H1 (cell line): ENCODE measurements at regions not wholly inside any gene's neighbourhood (a gene's known extent, or its start where the extent isn't known, plus 50 kb on each side); places are given as distances from the start of the nearest gene placed in this dataset.

ENCODE experiments used
- CTCF ChIA-PET: fragments of 300-600 bp; sonication (Branson Sonifier 250); formaldehyde crosslinking; loops from one replicate; lab custom pipeline; 2021; ENCODE audit not compliant: partially characterized antibody; lab: Charles Lee
- POLR2A ChIA-PET: fragments of 300-600 bp; sonication (Branson Sonifier 250); formaldehyde crosslinking; loops from one replicate; lab custom pipeline; 2021; ENCODE audit warnings: inconsistent platforms; ENCODE audit not compliant: partially characterized antibody; lab: Charles Lee
- DNase-seq, 2 experiments: peaks; one replicate each; pipeline versions ENCODE4 v3.0.0 to v3.0.0-alpha.2; 2010 to 2022; ENCODE audit warnings: low spot score in 2 of 2, low read depth in 1 of 2, mixed read lengths in 1 of 2
- FAIRE-seq: peaks from 2 replicates; lab custom pipeline; 2011; peaks lifted over from hg19 to GRCh38; lab: Jason Lieb, UNC
- H2AFZ ChIP-seq: 2 replicates; pipeline ENCODE4 v1.8.1; 2012; ENCODE audit warnings: low read length, inconsistent platforms
- H2AK5ac ChIP-seq: 2 replicates; pipeline ENCODE4 v1.6.1; 2013; ENCODE audit warnings: low read depth, low read length
- H2BK120ac ChIP-seq: replicated peaks from 2 replicates; pipeline ENCODE3; 2013; ENCODE audit warnings: low read depth, low read length, inconsistent platforms
- H2BK12ac ChIP-seq: 2 replicates; pipeline ENCODE4 v1.6.1; 2013; ENCODE audit warnings: low read depth, low read length
- H2BK15ac ChIP-seq: 2 replicates; pipeline ENCODE4 v1.6.1; 2013; ENCODE audit warnings: low read length
- H2BK20ac ChIP-seq: 2 replicates; pipeline ENCODE4 v1.6.1; 2013; ENCODE audit warnings: low read length
- H2BK5ac ChIP-seq: 2 replicates; pipeline ENCODE4 v1.6.1; 2013; ENCODE audit warnings: low read depth, low read length
- H3K14ac ChIP-seq: 2 replicates; pipeline ENCODE4 v1.6.1; 2013; ENCODE audit warnings: inconsistent platforms; ENCODE audit not compliant: insufficient read length
- H3K18ac ChIP-seq: 2 replicates; pipeline ENCODE4 v1.6.1; 2013; ENCODE audit warnings: low read length; ENCODE audit errors: extremely low read depth
- H3K23ac ChIP-seq: 2 replicates; pipeline ENCODE4 v1.6.1; 2013; ENCODE audit warnings: inconsistent platforms; ENCODE audit not compliant: insufficient read length
- H3K23me2 ChIP-seq: 2 replicates; pipeline ENCODE4 v1.6.1; 2013; ENCODE audit warnings: low read depth, low read length
- H3K27ac ChIP-seq: 2 replicates; pipeline ENCODE4 v1.6.1; 2011; ENCODE audit warnings: low read depth, low read length, inconsistent platforms
- H3K27me3 ChIP-seq, 4 experiments: replicated peaks in 1 of 4; 1 replicate in 1 of 4; 2 replicates in 3 of 4; pipeline versions ENCODE4 v1.6.1 to v1.8.1; 2011 to 2013; ENCODE audit warnings: low read length in 3 of 4, mild to moderate bottlenecking in 3 of 4, inconsistent platforms in 2 of 4, mixed read lengths in 2 of 4, moderate library complexity in 1 of 4; ENCODE audit not compliant: control insufficient read depth in 3 of 4, insufficient read depth in 3 of 4; ENCODE audit errors: extremely low read depth in 1 of 4
- H3K36me3 ChIP-seq, 4 experiments: 2 replicates each; pipeline versions ENCODE4 v1.6.1 to v1.8.1; 2011 to 2013; ENCODE audit warnings: mild to moderate bottlenecking in 4 of 4, low read length in 3 of 4, moderate library complexity in 2 of 4, control low read depth in 1 of 4, inconsistent platforms in 1 of 4; ENCODE audit not compliant: insufficient read depth in 4 of 4, control insufficient read depth in 2 of 4
- H3K4ac ChIP-seq: replicated peaks from 2 replicates; pipeline ENCODE3; 2013; ENCODE audit warnings: low read length, low read depth, mixed read lengths, inconsistent platforms; ENCODE audit not compliant: insufficient read length
- H3K4me1 ChIP-seq, 4 experiments: replicated peaks in 1 of 4; 1 replicate in 1 of 4; 2 replicates in 3 of 4; pipeline versions ENCODE4 v1.6.1 to v1.8.1; 2011 to 2013; ENCODE audit warnings: low read length in 3 of 4, inconsistent platforms in 2 of 4, mixed read lengths in 1 of 4; ENCODE audit not compliant: insufficient read depth in 4 of 4, control insufficient read depth in 3 of 4
- H3K4me2 ChIP-seq, 2 experiments: 2 replicates each; pipeline versions ENCODE4 v1.6.1 to v1.8.1; 2011 to 2013; ENCODE audit warnings: low read depth in 2 of 2, low read length in 2 of 2, control low read depth in 1 of 2, inconsistent platforms in 1 of 2, mild to moderate bottlenecking in 1 of 2; ENCODE audit not compliant: insufficient read depth in 1 of 2
- H3K4me3 ChIP-seq, 4 experiments: fragments of 200-600, 300-600 bp in 1 of 4; sonication (generic), shearing (Covaris generic), sonication (Bioruptor Twin) in 1 of 4; 2 replicates each; pipeline versions ENCODE4 v1.5.1 to v1.8.1; 2011 to 2016; ENCODE audit warnings: low read length in 4 of 4, low read depth in 3 of 4, control low read depth in 2 of 4, inconsistent platforms in 2 of 4, mild to moderate bottlenecking in 2 of 4, mixed read lengths in 1 of 4, moderate library complexity in 1 of 4; ENCODE audit not compliant: insufficient read depth in 2 of 4; ENCODE audit errors: extremely low read depth in 1 of 4
- H3K56ac ChIP-seq: replicated peaks from 2 replicates; pipeline ENCODE3; 2013; ENCODE audit warnings: low read depth, mild to moderate bottlenecking, mixed read lengths, low read length, inconsistent platforms; ENCODE audit not compliant: insufficient read length
- H3K79me1 ChIP-seq: 2 replicates; pipeline ENCODE4 v1.6.1; 2013; ENCODE audit warnings: low read depth, low read length, control low read depth
- H3K79me2 ChIP-seq, 2 experiments: 2 replicates each; pipeline versions ENCODE4 v1.6.1 to v1.8.1; 2012 to 2013; ENCODE audit warnings: low read length in 2 of 2, mild to moderate bottlenecking in 2 of 2, inconsistent platforms in 1 of 2; ENCODE audit not compliant: insufficient read depth in 2 of 2, control insufficient read depth in 1 of 2
- H3K9ac ChIP-seq, 4 experiments: replicated peaks in 1 of 4; 1 replicate in 1 of 4; 2 replicates in 3 of 4; pipeline versions ENCODE4 v1.6.1 to v1.8.1; 2011 to 2013; ENCODE audit warnings: low read depth in 3 of 4, low read length in 3 of 4, control low read depth in 2 of 4, mild to moderate bottlenecking in 2 of 4, moderate library complexity in 2 of 4, inconsistent platforms in 1 of 4; ENCODE audit errors: extremely low read depth in 1 of 4
- H3K9me3 ChIP-seq, 2 experiments: 2 replicates each; pipeline versions ENCODE4 v1.6.1 to v1.8.1; 2012 to 2013; ENCODE audit warnings: mild to moderate bottlenecking in 2 of 2, moderate library complexity in 2 of 2, control low read depth in 1 of 2, inconsistent platforms in 1 of 2, low read depth in 1 of 2, low read length in 1 of 2, mixed read lengths in 1 of 2; ENCODE audit not compliant: insufficient read depth in 2 of 2
- H4K20me1 ChIP-seq, 2 experiments: replicated peaks in 1 of 2; 2 replicates each; pipeline versions ENCODE3 to v1.8.1; 2011 to 2013; ENCODE audit warnings: inconsistent platforms in 2 of 2, low read length in 2 of 2, mild to moderate bottlenecking in 1 of 2; ENCODE audit not compliant: insufficient read depth in 2 of 2, control insufficient read depth in 1 of 2
- H4K5ac ChIP-seq: 2 replicates; pipeline ENCODE4 v1.6.1; 2013; ENCODE audit warnings: low read length, low read depth, mixed read lengths, inconsistent platforms; ENCODE audit not compliant: insufficient read length
- H4K8ac ChIP-seq: 2 replicates; pipeline ENCODE4 v1.8.0; 2013; ENCODE audit warnings: mild to moderate bottlenecking, moderate library complexity, low read length, inconsistent platforms; ENCODE audit not compliant: insufficient read depth; ENCODE audit errors: extremely low read depth
- H4K91ac ChIP-seq: replicated peaks from 2 replicates; pipeline ENCODE3; 2013; ENCODE audit warnings: low read length, mixed read lengths, inconsistent platforms; ENCODE audit not compliant: insufficient read length
- HDAC6 ChIP-seq: IDR thresholded peaks from one replicate; pipeline ENCODE4 v1.7.1; 2012; ENCODE audit warnings: low read depth, mild to moderate bottlenecking, inconsistent platforms, low read length, moderate library complexity
- JUN ChIP-seq: IDR thresholded peaks from 2 replicates; pipeline ENCODE4 v1.6.1; 2011; ENCODE audit warnings: low read depth, mild to moderate bottlenecking, improper control_type of control experiment, low read length
- KDM4A ChIP-seq: IDR thresholded peaks from one replicate; pipeline ENCODE4 v1.7.1; 2012; ENCODE audit warnings: low read depth, mild to moderate bottlenecking, moderate library complexity, low read length, inconsistent platforms; ENCODE audit not compliant: severe bottlenecking
- POLR2A ChIP-seq, 2 experiments: IDR thresholded peaks; 1 replicate in 1 of 2; 2 replicates in 1 of 2; pipeline ENCODE4 v1.6.1; 2011; ENCODE audit warnings: low read depth in 2 of 2, low read length in 2 of 2, mild to moderate bottlenecking in 2 of 2; ENCODE audit errors: control extremely low read depth in 1 of 2
- RBBP5 ChIP-seq: IDR thresholded peaks from 2 replicates; pipeline ENCODE4 v1.7.1; 2012; ENCODE audit warnings: low read depth, mild to moderate bottlenecking, inconsistent platforms, low read length, moderate library complexity, borderline replicate concordance
- RFX5 ChIP-seq: IDR thresholded peaks from 2 replicates; pipeline ENCODE4 v1.6.1; 2011; ENCODE audit warnings: low read depth, low read length, improper control_type of control experiment, borderline replicate concordance
- SIRT6 ChIP-seq: IDR thresholded peaks from one replicate; pipeline ENCODE4 v1.7.1; 2012; ENCODE audit warnings: low read length, inconsistent platforms
- SP4 ChIP-seq: IDR thresholded peaks from 2 replicates; pipeline ENCODE4 v1.6.1; 2012; ENCODE audit warnings: low read length, inconsistent platforms
- SUZ12 ChIP-seq: fragments of 200-600 bp; sonication (generic); IDR thresholded peaks from 2 replicates; pipeline ENCODE4 v1.6.1; 2012; ENCODE audit warnings: mild to moderate bottlenecking, inconsistent platforms, low read length, moderate library complexity, mixed read lengths
- TBP ChIP-seq: IDR thresholded peaks from 2 replicates; pipeline ENCODE4 v1.6.1; 2011; ENCODE audit warnings: low read depth, low read length, improper control_type of control experiment
- TCF12 ChIP-seq: IDR thresholded peaks from 2 replicates; pipeline ENCODE4 v1.6.1; 2011; ENCODE audit warnings: low read depth, mild to moderate bottlenecking, low read length
- TEAD4 ChIP-seq: IDR thresholded peaks from 2 replicates; pipeline ENCODE4 v1.6.1; 2012; ENCODE audit warnings: low read depth, low read length, inconsistent platforms, mixed read lengths
- WGBS, 2 experiments: shearing (Covaris generic) in 1 of 2; methylation state at CpG; one replicate each; pipeline versions ENCODE4 v1.1.6 to v1.1.7; 2013 to 2015; ENCODE audit warnings: low lambda C conversion rate in 2 of 2, mixed read lengths in 2 of 2, inconsistent platforms in 1 of 2, low coverage in 1 of 2, missing lambda C conversion rate in 1 of 2; ENCODE audit not compliant: insufficient replicate concordance in 2 of 2, insufficient coverage in 1 of 2, insufficient read length in 1 of 2; ENCODE audit errors: extremely low coverage in 1 of 2, missing lambda C conversion rate in 1 of 2; 5-methylcytosine and 5-hydroxymethylcytosine counted together

- H2BK15ac ChIP-seq: no peak overlapping the region
- TF ChIP-seq TCF12: no peak
- TF ChIP-seq SP4: no peak
- TF ChIP-seq HDAC6: no peak
- no peak for TF ChIP-seq KDM4A
- TF ChIP-seq SIRT6: no peak
- TF ChIP-seq POLR2A (IDR thresholded peaks at IDR 0.05; ENCODE audit: control extremely low read depth in 1 of 2, low read depth in 2 of 2, low read length in 2 of 2): no peak
- no peak for TF ChIP-seq SUZ12
- TF ChIP-seq RBBP5: no peak
- no peak for TF ChIP-seq RFX5
- no peak for TF ChIP-seq TEAD4
- TF ChIP-seq TBP: no peak
- TF ChIP-seq JUN: no peak
- WGBS, 2 experiments: 83% methylated on average over 2 of the region's 2 CpGs; no CpG with 5 or more reads in 1 of the 2 experiments
Measured at GRCh38 chr5:68954618-68954910, 139.2 kb upstream of the SLC30A5 start.

More at GRCh38 chr5:68954618-68954910, 139.2 kb upstream of the SLC30A5 start:
- Histone ChIP-seq H4K91ac (no peak overlapping the region), H3K4me3 (no peak overlapping the region), H3K9ac (no peak overlapping the region), H4K20me1 (no peaks in the 10 kb centered on the region), H3K56ac (no peak overlapping the region), H2BK120ac (no peak overlapping the region), H3K9me3 (no peaks in the 10 kb centered on the region), H4K5ac (no peak overlapping the region), H3K27me3 (no peaks in the 10 kb centered on the region), H3K27ac (no peak overlapping the region), H3K4ac (no peak overlapping the region), H3K23me2 (no peaks in the 10 kb centered on the region), H3K4me2 (no peak overlapping the region), H3K18ac (no peak overlapping the region), H3K14ac (no peak overlapping the region), H2AFZ (no peak overlapping the region), H3K79me2 (no peaks in the 10 kb centered on the region), H3K79me1 (no peaks in the 10 kb centered on the region; the same call in 1 of the 2 replicates), H2BK5ac (no peak overlapping the region), H3K36me3 (no peaks in the 10 kb centered on the region), H3K4me1 (peaks cover 0 to 3% (median 1%) of the 10 kb centered on the region in 4 experiments; a peak in 1 of 7 replicates), H3K23ac (no peak overlapping the region), H4K8ac (no peak overlapping the region), H2BK12ac (no peak overlapping the region), H2AK5ac (no peak overlapping the region), H2BK20ac (no peak overlapping the region)
- DNase-seq (no peak), FAIRE-seq (no peak)
- CTCF ChIA-PET: no interaction called here
- POLR2A ChIA-PET: no interaction called here
